Muscle of back (tissue), 3 donors: ENCODE measurements at regions not wholly inside any gene's neighbourhood (a gene's known extent, or its start where the extent isn't known, plus 50 kb on each side); places are given as distances from the start of the nearest gene placed in this dataset.
"Not testable (repeated sequence)": the region's sequence is repeated elsewhere in the genome, so short reads cannot be mapped to it uniquely, and the experiment has no call there.

ENCODE experiments used
- DNase-seq, 3 donors: peaks; one replicate each; pipeline versions ENCODE4 v3.0.0 to v3.0.0-alpha.2; 2013

GRCh38 chr12:75683220-75683619 lies 171.8 kb upstream of the KRR1 start:
- DNase-seq: no peak

- DNase-seq: no peak
These were observed 166.1 kb upstream of the KRR1 start for GRCh38 chr12:75677522-75677921.

GRCh38 chr12:75674393-75674792 lies 163.0 kb upstream of the KRR1 start:
- no peak for DNase-seq

- no peak for DNase-seq
These were observed 160.8 kb upstream of the KRR1 start for GRCh38 chr12:75672200-75672599.

- DNase-seq: no peak
These were observed 158.8 kb upstream of the KRR1 start for GRCh38 chr12:75670216-75670615.

- peak in 1 of 3 donors; percentile 29 for DNase-seq
These were observed 155.5 kb upstream of the KRR1 start for GRCh38 chr12:75666939-75667334.

GRCh38 chr12:75666126-75666938 lies 154.9 kb upstream of the KRR1 start:
- DNase-seq: no peak

- DNase-seq: no peak
These were observed 153.8 kb upstream of the KRR1 start for GRCh38 chr12:75665216-75665615.

- DNase-seq: no peak
These were observed 151.2 kb upstream of the KRR1 start for GRCh38 chr12:75662511-75663159.

GRCh38 chr12:75661908-75662307 lies 150.5 kb upstream of the KRR1 start:
- peak in 2 of 3 donors; percentile 57 to 64 for DNase-seq

- DNase-seq: no peak
These were observed 149.5 kb upstream of the KRR1 start for GRCh38 chr12:75660805-75661404.

- DNase-seq: peak in 1 of 3 donors; percentile 83
These were observed 148.7 kb upstream of the KRR1 start for GRCh38 chr12:75660107-75660530.

GRCh38 chr12:75658901-75659823 lies 147.8 kb upstream of the KRR1 start:
- no peak for DNase-seq

GRCh38 chr12:75658286-75658685 lies 146.9 kb upstream of the KRR1 start:
- no peak for DNase-seq

GRCh38 chr12:75657831-75658230 lies 146.4 kb upstream of the KRR1 start:
- no peak for DNase-seq

GRCh38 chr12:75657354-75657753 lies 145.9 kb upstream of the KRR1 start:
- DNase-seq: not testable (repeated sequence)

- peak in 1 of 3 donors; percentile 85 for DNase-seq
These were observed 145.2 kb upstream of the KRR1 start for GRCh38 chr12:75656648-75657047.

- no peak for DNase-seq
These were observed 144.8 kb upstream of the KRR1 start for GRCh38 chr12:75656210-75656609.

- no peak for DNase-seq
These were observed 144.0 kb upstream of the KRR1 start for GRCh38 chr12:75655315-75655806.

- DNase-seq: peak in 1 of 3 donors; percentile 26
These were observed 139.9 kb upstream of the KRR1 start for GRCh38 chr12:75651342-75651695.

GRCh38 chr12:75650595-75651341 lies 139.4 kb upstream of the KRR1 start:
- DNase-seq: no peak
